A549 (cell line): ENCODE measurements at regions not wholly inside any gene's neighbourhood (a gene's known extent, or its start where the extent isn't known, plus 50 kb on each side); places are given as distances from the start of the nearest gene placed in this dataset.
A peak's percentile ranks its signal among the peaks of the same experiment; 100 is the strongest.

Source experiments
- ATAC-seq, 2 experiments: fragments of 200-7000 bp in 1 of 2; fragments of >200 bp in 1 of 2; cut with Nextera tagmentation in 1 of 2; cut with Tn5 transposase in 1 of 2; 3 replicates each; pipeline versions ENCODE4 v1.8.0 to v1.9.1; 2018 to 2020; ENCODE audit warnings: mild to moderate bottlenecking in 1 of 2, moderate library complexity in 1 of 2
- CTCF ChIA-PET: fragments of 300-600 bp; sonication (Branson Sonifier 250); formaldehyde crosslinking; extraction: SDS; loops from one replicate; lab custom pipeline; 2021; ENCODE audit warnings: antibody characterized with exemption, inconsistent platforms; lab: Yijun Ruan, JAX
- POLR2A ChIA-PET: fragments of 350-600 bp; formaldehyde crosslinking; extraction: SDS; loops from one replicate; lab custom pipeline; 2021; ENCODE audit warnings: antibody characterized with exemption, inconsistent platforms; lab: Yijun Ruan, JAX
- DNase-seq, 2 experiments: peaks; one replicate each; pipeline versions ENCODE4 v3.0.0 to v3.0.0-alpha.2; 2011 to 2016; ENCODE audit warnings: low read depth in 1 of 2, low spot score in 1 of 2
- FAIRE-seq: peaks from 2 replicates; lab custom pipeline; 2011; peaks lifted over from hg19 to GRCh38; lab: Jason Lieb, UNC
- H3K27ac ChIP-seq, 2 experiments: fragments of >200 bp; sonication (Bioruptor Twin); formaldehyde crosslinking; 3 replicates each; pipeline ENCODE4 v1.5.1; 2016 to 2017
- H3K4me1 ChIP-seq: fragments of >200 bp; sonication (Bioruptor Twin); formaldehyde crosslinking; 3 replicates; pipeline ENCODE4 v1.6.1; 2016
- H3K4me2 ChIP-seq: fragments of >200 bp; sonication (Bioruptor Twin); formaldehyde crosslinking; 3 replicates; pipeline ENCODE4 v1.6.1; 2016
- H3K4me3 ChIP-seq: fragments of >200 bp; sonication (Bioruptor Twin); formaldehyde crosslinking; 3 replicates; pipeline ENCODE4 v1.5.1; 2016
- H3K9me3 ChIP-seq: fragments of >200 bp; sonication (Bioruptor Twin); formaldehyde crosslinking; 3 replicates; pipeline ENCODE4 v1.6.1; 2016
- CBX2 ChIP-seq: fragments of 200-600 bp; sonication (generic); IDR thresholded peaks from 2 replicates; pipeline ENCODE4 v1.6.1; 2016; ENCODE audit warnings: low read depth, mild to moderate bottlenecking, borderline replicate concordance
- CBX8 ChIP-seq: fragments of 200-600 bp; sonication (generic); IDR thresholded peaks from 2 replicates; pipeline ENCODE4 v1.6.1; 2016
- CEBPB ChIP-seq, 2 experiments: fragments of >200 bp in 1 of 2; sonication (Bioruptor Twin) in 1 of 2; formaldehyde crosslinking in 1 of 2; IDR thresholded peaks; 2 replicates each; pipeline ENCODE4 v1.6.1; 2012 to 2016
- CTCF ChIP-seq: fragments of >200 bp; sonication (Bioruptor Twin); formaldehyde crosslinking; IDR thresholded peaks from 3 replicates; pipeline ENCODE4 v1.5.1; 2016
- EHMT2 ChIP-seq: fragments of 200-600 bp; sonication (generic); IDR thresholded peaks from 2 replicates; pipeline ENCODE4 v1.6.1; 2016; ENCODE audit warnings: antibody characterized with exemption, low read depth, mild to moderate bottlenecking, moderate library complexity
- EP300 ChIP-seq, 2 experiments: fragments of >200 bp; sonication (Bioruptor Twin); formaldehyde crosslinking; IDR thresholded peaks; 2 replicates in 1 of 2; 3 replicates in 1 of 2; pipeline ENCODE4 v1.6.1; 2016 to 2017
- FOSL2 ChIP-seq, 2 experiments: fragments of 450-650 bp in 1 of 2; fragments of >200 bp in 1 of 2; sonication (Bioruptor Twin) in 1 of 2; formaldehyde crosslinking; IDR thresholded peaks; 2 replicates each; pipeline versions ENCODE4 v1.5.0 to v1.6.1; 2016 to 2020; ENCODE audit warnings: mild to moderate bottlenecking in 1 of 2, moderate library complexity in 1 of 2
- GATA3 ChIP-seq: IDR thresholded peaks from 2 replicates; pipeline ENCODE4 v1.6.1; 2012; ENCODE audit warnings: borderline replicate concordance
- HDAC2 ChIP-seq: fragments of 200-600 bp; sonication (generic); IDR thresholded peaks from 2 replicates; pipeline ENCODE4 v1.6.1; 2016
- HES2 ChIP-seq: fragments of >200 bp; sonication (Bioruptor Twin); formaldehyde crosslinking; IDR thresholded peaks from 2 replicates; pipeline ENCODE4 v1.6.1; 2016
- HEYL ChIP-seq: fragments of 250-450 bp; sonication (Bioruptor Pico); IDR thresholded peaks from 2 replicates; pipeline ENCODE4 v1.8.0; 2021; ENCODE audit warnings: mild to moderate bottlenecking, moderate library complexity
- HOXB13 ChIP-seq: fragments of 250-450 bp; sonication (Bioruptor Pico); IDR thresholded peaks from 2 replicates; pipeline ENCODE4 v1.5.0; 2020; ENCODE audit warnings: low read depth, mild to moderate bottlenecking, moderate library complexity
- HOXB5 ChIP-seq: fragments of 250-450 bp; sonication (Bioruptor Pico); IDR thresholded peaks from 2 replicates; pipeline ENCODE4 v1.5.0; 2020; ENCODE audit warnings: mild to moderate bottlenecking, moderate library complexity
- JUNB ChIP-seq: fragments of >200 bp; sonication (Bioruptor Twin); formaldehyde crosslinking; IDR thresholded peaks from 2 replicates; pipeline ENCODE4 v1.6.1; 2016
- KDM5A ChIP-seq: fragments of 200-600 bp; sonication (generic); IDR thresholded peaks from 2 replicates; pipeline ENCODE4 v1.6.1; 2016; ENCODE audit warnings: antibody characterized with exemption, mild to moderate bottlenecking
- MAX ChIP-seq: IDR thresholded peaks from 2 replicates; pipeline ENCODE4 v1.6.1; 2012
- MAZ ChIP-seq: fragments of 150-350 bp; IDR thresholded peaks from 2 replicates; pipeline ENCODE4 v1.6.1; 2014; ENCODE audit warnings: antibody characterized with exemption, low read depth, low read length, borderline replicate concordance
- MYC ChIP-seq: IDR thresholded peaks from 2 replicates; pipeline ENCODE4 v1.6.1; 2012; ENCODE audit warnings: mild to moderate bottlenecking, inconsistent platforms, low read length, improper control_type of control experiment, borderline replicate concordance
- NFE2L2 ChIP-seq: fragments of 150-350 bp; conservative IDR thresholded peaks from 2 replicates; pipeline ENCODE4 v1.6.1; 2014; ENCODE audit warnings: low read length
- NPAS2 ChIP-seq: fragments of 250-450 bp; sonication (Bioruptor Pico); IDR thresholded peaks from 2 replicates; pipeline ENCODE4 v1.8.0; 2022; ENCODE audit warnings: mild to moderate bottlenecking, moderate library complexity, borderline replicate concordance
- NR3C1 ChIP-seq: fragments of >200 bp; sonication (Bioruptor Twin); formaldehyde crosslinking; IDR thresholded peaks from 3 replicates; pipeline ENCODE4 v1.6.1; 2017
- PHF8 ChIP-seq: fragments of 200-600 bp; sonication (generic); IDR thresholded peaks from 2 replicates; pipeline ENCODE4 v1.6.1; 2016; ENCODE audit warnings: low read depth, mild to moderate bottlenecking, antibody characterized with exemption, moderate library complexity, borderline replicate concordance
- POLR2A ChIP-seq: IDR thresholded peaks from 2 replicates; pipeline ENCODE4 v1.6.1; 2012; ENCODE audit warnings: mild to moderate bottlenecking, low read length
- POLR2AphosphoS2 ChIP-seq: conservative IDR thresholded peaks from 2 replicates; pipeline ENCODE4 v1.6.1; 2012; ENCODE audit warnings: low read length, improper control_type of control experiment, inconsistent platforms
- RAD21 ChIP-seq, 2 experiments: fragments of >200 bp in 1 of 2; sonication (Bioruptor Twin) in 1 of 2; formaldehyde crosslinking in 1 of 2; IDR thresholded peaks in 1 of 2; conservative IDR thresholded peaks in 1 of 2; 2 replicates in 1 of 2; 3 replicates in 1 of 2; pipeline ENCODE4 v1.6.1; 2012 to 2018; ENCODE audit warnings: inconsistent platforms in 1 of 2
- RCOR1 ChIP-seq: fragments of 150-350 bp; IDR thresholded peaks from 2 replicates; pipeline ENCODE4 v1.6.1; 2014; ENCODE audit warnings: antibody characterized with exemption, low read length, low read depth
- SMC3 ChIP-seq: fragments of >200 bp; sonication (Bioruptor Twin); formaldehyde crosslinking; IDR thresholded peaks from 3 replicates; pipeline ENCODE4 v1.6.1; 2018; ENCODE audit warnings: inconsistent platforms
- TFCP2L1 ChIP-seq: fragments of 250-450 bp; sonication (Bioruptor Pico); IDR thresholded peaks from 2 replicates; pipeline ENCODE4 v1.5.0; 2021; ENCODE audit warnings: mild to moderate bottlenecking
- ZNF302 ChIP-seq: fragments of 250-450 bp; sonication (Bioruptor Pico); IDR thresholded peaks from 2 replicates; pipeline ENCODE4 v1.9.0; 2021; ENCODE audit warnings: inconsistent platforms, mild to moderate bottlenecking, moderate library complexity
- WGBS: methylation state at CpG from one replicate; pipeline ENCODE4 v1.1.6; 2017; ENCODE audit errors: missing lambda C conversion rate; 5-methylcytosine and 5-hydroxymethylcytosine counted together
- TF ChIP-seq, protein P1 (sequence below): IDR thresholded peaks from 2 replicates; pipeline ENCODE4 v1.6.1; 2012

GRCh38 chr17:77691216-77692085 is 267.1 kb upstream of the TNRC6C start:
- TF ChIP-seq HOXB5 (no peak), CTCF (no peak), CBX2 (no peak), ZNF302 (CRISPR knock-in tag) (no peak), MAZ (no peak), PHF8 (no peak), HES2 (no peak), NPAS2 (no peak), POLR2AphosphoS2 (no peak), MAX (no peak), RAD21 (conservative IDR thresholded peaks at IDR 0.05 in 1 of 2, IDR thresholded peaks at IDR 0.05 in 1 of 2) (no peak), POLR2A (no peak), RCOR1 (no peak)
- no peak for FAIRE-seq
- no peak for DNase-seq
- WGBS: 71% methylated on average over 21 of the region's 21 CpGs
- ChIA-PET CTCF (interaction anchor here (1.4 to 1.8 kb wide), 2 partner anchors 18 kb away, joined by 5 to 6 read pairs; no protein-coding TSS in a partner anchor), POLR2A (no interaction called here)
- Histone ChIP-seq H3K9me3 (no peaks in the 10 kb centered on the region), H3K4me2 (no peak overlapping the region), H3K4me1 (no peaks in the 10 kb centered on the region), H3K4me3 (no peak overlapping the region), H3K27ac (no peak overlapping the region)
- ATAC-seq: no peak; a peak in 1 of 6 replicates

DNA sequence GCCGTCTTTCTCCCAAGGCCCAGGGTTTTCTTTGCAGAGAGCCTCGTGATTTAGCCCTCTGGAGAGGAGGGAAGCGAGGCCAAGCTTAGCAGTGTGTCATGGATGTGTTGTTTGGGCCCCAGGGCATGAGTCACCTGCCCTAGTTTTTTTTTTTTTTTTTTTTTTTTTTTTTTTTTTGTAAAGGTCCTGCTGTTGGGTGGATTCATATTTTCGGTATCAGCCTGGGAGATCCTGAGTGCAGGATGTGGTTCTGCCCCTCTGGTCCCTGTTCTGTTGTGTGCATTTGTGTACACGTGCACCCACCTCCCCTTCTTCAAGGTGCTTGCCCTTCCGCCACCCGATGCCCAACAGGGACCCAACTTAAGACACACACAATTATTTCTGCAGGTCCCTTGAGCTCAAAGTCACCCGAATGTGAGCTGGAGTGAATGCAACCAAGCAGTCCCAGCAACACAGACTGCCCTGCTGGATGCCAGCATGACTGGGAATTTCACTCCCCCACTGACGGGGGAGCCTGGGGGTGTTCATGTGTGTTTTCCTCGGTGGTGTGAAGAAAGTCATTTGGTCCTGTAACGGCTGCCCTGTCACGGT is 265.8 kb upstream of the TNRC6C start:
- FAIRE-seq (no peak), ATAC-seq (peak in 1 of 2 experiments; percentile 37; a peak in 2 of 6 replicates), DNase-seq (no peak)
- ChIA-PET CTCF (interaction anchor here (0.5 to 1.4 kb wide), 2 partner anchors 8 to 16 kb away, joined by 3 to 5 read pairs; no protein-coding TSS in a partner anchor), POLR2A (no interaction called here)
- H3K9me3 ChIP-seq: no peaks in the 10 kb centered on the region
- 46% methylated on average over 12 of the region's 12 CpGs for WGBS
- H3K4me3 ChIP-seq: no peak overlapping the region
- no peak overlapping the region for H3K27ac ChIP-seq
- TF ChIP-seq KDM5A: no peak
- TF ChIP-seq EP300 (IDR thresholded peaks at IDR 0.05): no peak
- TF ChIP-seq HOXB13 (CRISPR knock-in tag): no peak
- no peak overlapping the region for H3K4me2 ChIP-seq
- no peaks in the 10 kb centered on the region for H3K4me1 ChIP-seq

GRCh38 chr17:77693301-77693700 is 265.2 kb upstream of the TNRC6C start:
- H3K9me3 ChIP-seq: no peaks in the 10 kb centered on the region
- ChIA-PET POLR2A (no interaction called here), CTCF (interaction anchor here (1.1 to 1.4 kb wide), 2 partner anchors 16 to 320 kb away, joined by 3 to 5 read pairs; no protein-coding TSS in a partner anchor)

More at GRCh38 chr17:77693301-77693700, 265.2 kb upstream of the TNRC6C start:
- FAIRE-seq: no peak
- DNase-seq: no peak
- ATAC-seq: no peak
- H3K4me2 ChIP-seq: no peak overlapping the region
- WGBS: 64% methylated on average over 9 of the region's 9 CpGs
- no peak overlapping the region for H3K4me3 ChIP-seq
- TF ChIP-seq EHMT2: no peak
- TF ChIP-seq TFCP2L1 (CRISPR knock-in tag): no peak
- no peak for TF ChIP-seq FOSL2 (IDR thresholded peaks at IDR 0.05)
- TF ChIP-seq FOSL2 (CRISPR knock-in tag; IDR thresholded peaks at IDR 0.05): no peak
- TF ChIP-seq GATA3: no peak
- no peak for TF ChIP-seq MAZ
- no peak for TF ChIP-seq HEYL (CRISPR knock-in tag)
- TF ChIP-seq NFE2L2: no peak
- TF ChIP-seq MYC: no peak
- TF ChIP-seq NR3C1: no peak
- TF ChIP-seq ZNF302 (CRISPR knock-in tag): no peak
- TF ChIP-seq, protein P1, sequence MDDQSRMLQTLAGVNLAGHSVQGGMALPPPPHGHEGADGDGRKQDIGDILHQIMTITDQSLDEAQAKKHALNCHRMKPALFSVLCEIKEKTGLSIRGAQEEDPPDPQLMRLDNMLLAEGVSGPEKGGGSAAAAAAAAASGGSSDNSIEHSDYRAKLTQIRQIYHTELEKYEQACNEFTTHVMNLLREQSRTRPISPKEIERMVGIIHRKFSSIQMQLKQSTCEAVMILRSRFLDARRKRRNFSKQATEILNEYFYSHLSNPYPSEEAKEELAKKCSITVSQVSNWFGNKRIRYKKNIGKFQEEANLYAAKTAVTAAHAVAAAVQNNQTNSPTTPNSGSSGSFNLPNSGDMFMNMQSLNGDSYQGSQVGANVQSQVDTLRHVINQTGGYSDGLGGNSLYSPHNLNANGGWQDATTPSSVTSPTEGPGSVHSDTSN: no peak
- TF ChIP-seq JUNB: no peak
- no peak for TF ChIP-seq POLR2A
- no peak for TF ChIP-seq NPAS2
- TF ChIP-seq HDAC2: no peak
- TF ChIP-seq SMC3: no peak
- TF ChIP-seq CBX8: no peak
- no peak for TF ChIP-seq CEBPB (IDR thresholded peaks at IDR 0.05)
- TF ChIP-seq, all 56 proteins: peak for 0
- Histone ChIP-seq H3K27ac (no peak overlapping the region), H3K4me1 (no peaks in the 10 kb centered on the region)
